Esophagus (tissue), 2 donors: ENCODE measurements at regions not wholly inside any gene's neighbourhood (a gene's known extent, or its start where the extent isn't known, plus 50 kb on each side); places are given as distances from the start of the nearest gene placed in this dataset.

ENCODE experiments used
- H3K27ac ChIP-seq, 2 donors: one replicate each; pipeline ENCODE4 v1.5.1; 2013; ENCODE audit warnings: low read depth in 2 of 2, mild to moderate bottlenecking in 2 of 2, inconsistent platforms in 1 of 2, low read length in 1 of 2, moderate library complexity in 1 of 2
- H3K27me3 ChIP-seq, 2 donors: one replicate each; pipeline ENCODE4 v1.6.1; 2013; ENCODE audit warnings: low read length in 2 of 2, control low read depth in 1 of 2, mild to moderate bottlenecking in 1 of 2; ENCODE audit not compliant: insufficient read depth in 2 of 2, control insufficient read depth in 1 of 2
- H3K36me3 ChIP-seq, 2 donors: one replicate each; pipeline ENCODE4 v1.6.1; 2013; ENCODE audit warnings: low read length in 1 of 2; ENCODE audit not compliant: control insufficient read depth in 2 of 2, insufficient read depth in 2 of 2
- H3K4me1 ChIP-seq, 2 donors: one replicate each; pipeline ENCODE4 v1.6.1; 2013; ENCODE audit warnings: low read length in 1 of 2; ENCODE audit not compliant: control insufficient read depth in 2 of 2, insufficient read depth in 2 of 2
- H3K4me3 ChIP-seq, 2 donors: one replicate each; pipeline ENCODE4 v1.5.1; 2013; ENCODE audit warnings: low read length in 2 of 2, mild to moderate bottlenecking in 2 of 2, low read depth in 1 of 2, moderate library complexity in 1 of 2
- H3K9me3 ChIP-seq, 2 donors: one replicate each; pipeline ENCODE4 v1.6.1; 2013; ENCODE audit warnings: mild to moderate bottlenecking in 2 of 2, low read depth in 1 of 2, low read length in 1 of 2, moderate library complexity in 1 of 2; ENCODE audit not compliant: control insufficient read depth in 2 of 2, insufficient read depth in 1 of 2
- WGBS, 2 donors: extraction: QIAGEN DNeasy Blood & Tissue Kit; methylation state at CpG; one replicate each; pipeline ENCODE4 v1.1.7; 2013; 5-methylcytosine and 5-hydroxymethylcytosine counted together
- donor health status: healthy with polysubstance abuse.
- donor health status: Bipolar disorder and iron deficiency.

DNA sequence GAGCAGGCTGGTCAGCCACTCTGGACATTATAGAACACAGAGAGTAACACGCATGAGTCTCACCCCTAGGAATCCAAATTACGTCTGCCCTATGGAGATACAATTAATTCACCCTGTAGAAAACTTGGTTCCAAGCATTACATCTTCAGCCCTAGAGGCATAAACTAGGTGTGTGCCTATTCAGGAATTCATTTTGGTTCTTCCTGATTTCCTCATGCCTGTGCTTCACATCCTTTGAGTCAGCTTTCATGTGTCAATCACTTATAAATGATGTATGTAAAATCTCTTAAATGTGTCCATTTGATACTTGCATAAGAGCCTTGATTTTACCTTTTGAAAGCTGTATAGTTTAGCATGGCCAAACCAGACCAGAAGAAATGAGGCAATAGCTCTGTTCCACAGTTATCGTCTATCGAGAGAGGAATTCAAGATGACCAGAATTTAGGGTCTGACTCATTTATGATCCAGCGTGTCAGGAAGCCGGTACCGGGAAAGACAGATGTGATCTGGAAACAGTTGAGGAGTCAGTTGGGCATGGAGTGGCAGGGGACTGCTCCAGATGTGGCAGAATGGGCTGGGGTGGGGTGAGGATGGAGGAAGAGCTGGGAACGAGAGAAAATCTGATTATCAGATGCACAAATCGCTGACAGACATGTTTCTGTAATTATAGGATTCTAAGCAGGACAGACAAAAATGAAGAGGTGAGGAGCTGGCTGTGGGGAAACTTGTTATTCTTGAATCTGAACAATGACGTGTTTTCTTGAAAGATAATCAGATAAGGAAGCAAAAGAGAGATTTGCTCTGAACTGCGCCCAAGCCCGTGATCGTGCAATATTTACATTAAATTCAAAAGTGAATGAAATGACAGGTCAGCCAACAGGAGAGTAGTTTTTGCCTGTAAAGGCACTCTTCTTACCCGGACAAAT lies 76.7 kb downstream of the C16orf95 start:
- Histone ChIP-seq H3K4me1 (peaks cover 0 to 1% of the 10 kb centered on the region in 2 donors), H3K36me3 (no peaks in the 10 kb centered on the region), H3K4me3 (no peak overlapping the region), H3K27me3 (no peaks in the 10 kb centered on the region), H3K27ac (no peak overlapping the region), H3K9me3 (no peaks in the 10 kb centered on the region)
- WGBS, 2 donors: 61 to 64% methylated on average over 14 of the region's 14 CpGs

DNA sequence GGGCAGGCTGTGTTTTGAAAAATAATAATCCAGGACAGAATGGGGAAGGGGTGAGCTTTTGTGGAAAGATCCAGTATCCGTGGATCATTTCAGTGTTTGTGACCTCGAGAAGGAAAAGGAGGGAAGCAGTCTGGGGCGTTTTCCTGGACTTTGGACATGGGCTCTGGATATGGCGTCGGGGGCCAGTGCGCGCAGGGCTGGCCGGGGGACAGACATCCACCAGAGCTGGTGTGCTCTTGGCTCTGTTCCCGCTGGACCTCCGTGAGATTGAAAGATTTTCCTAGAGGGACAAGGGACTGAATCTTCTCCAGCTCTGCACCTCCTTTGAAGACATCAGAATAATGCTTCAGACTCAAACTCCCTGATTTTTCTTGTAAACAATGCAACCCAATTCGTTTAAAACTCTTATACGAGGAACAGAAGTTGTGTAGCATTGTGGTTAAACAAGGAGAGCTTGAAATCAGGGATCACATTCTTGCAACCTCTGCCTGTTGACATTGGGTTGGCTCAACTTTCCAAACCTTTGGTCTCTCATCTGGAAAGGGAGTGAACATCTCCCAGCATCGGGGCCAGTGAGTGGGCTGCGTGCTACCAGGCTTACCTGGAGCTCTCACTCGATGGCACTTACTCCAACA lies 75.9 kb downstream of the C16orf95 start:
- 72 to 80% methylated on average over 15 of the region's 15 CpGs for WGBS, 2 donors

DNA sequence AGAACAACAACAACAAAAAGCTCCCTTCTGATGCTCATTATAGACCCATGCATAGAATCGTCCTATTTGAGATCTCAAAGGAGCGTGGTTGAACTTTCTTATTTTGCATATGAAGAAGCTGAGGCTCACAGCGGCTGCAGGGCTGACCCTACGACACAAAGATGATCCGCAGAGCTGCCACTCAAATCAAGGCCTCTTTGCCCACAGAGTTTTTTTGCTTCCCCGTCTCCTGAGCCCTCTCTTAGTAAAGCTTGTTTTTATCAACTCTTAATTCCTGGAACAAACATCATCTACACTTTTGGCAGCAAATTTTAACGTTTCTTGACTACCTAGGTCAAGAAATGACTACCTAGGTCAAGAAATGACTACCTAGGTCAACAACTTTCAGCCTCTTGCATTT lies 73.7 kb downstream of the C16orf95 start:
- H3K4me3 ChIP-seq: no peak overlapping the region
- H3K36me3 ChIP-seq: no peaks in the 10 kb centered on the region
- H3K27me3 ChIP-seq: no peaks in the 10 kb centered on the region
- peaks cover 0 to 1% of the 10 kb centered on the region in 2 donors for H3K4me1 ChIP-seq
- 76 to 83% methylated on average over 7 of the region's 7 CpGs for WGBS, 2 donors
- no peaks in the 10 kb centered on the region for H3K9me3 ChIP-seq
- H3K27ac ChIP-seq: no peak overlapping the region

More for the DNA sequence above, 75.9 kb downstream of the C16orf95 start:
- Histone ChIP-seq H3K36me3 (no peaks in the 10 kb centered on the region), H3K27me3 (no peaks in the 10 kb centered on the region), H3K9me3 (no peaks in the 10 kb centered on the region), H3K4me3 (no peak overlapping the region), H3K4me1 (peaks cover 0 to 1% of the 10 kb centered on the region in 2 donors), H3K27ac (no peak overlapping the region)

GRCh38 chr16:87244636-87245197 lies 72.5 kb downstream of the C16orf95 start:
- H3K27ac ChIP-seq: no peak overlapping the region
- H3K9me3 ChIP-seq: peaks cover 0 to 2% of the 10 kb centered on the region in 2 donors
- H3K4me1 ChIP-seq: peaks cover 0 to 1% of the 10 kb centered on the region in 2 donors
- no peak overlapping the region for H3K4me3 ChIP-seq
- no peaks in the 10 kb centered on the region for H3K36me3 ChIP-seq
- no peaks in the 10 kb centered on the region for H3K27me3 ChIP-seq
- WGBS, 2 donors: 79 to 81% methylated on average over 7 of the region's 7 CpGs

DNA sequence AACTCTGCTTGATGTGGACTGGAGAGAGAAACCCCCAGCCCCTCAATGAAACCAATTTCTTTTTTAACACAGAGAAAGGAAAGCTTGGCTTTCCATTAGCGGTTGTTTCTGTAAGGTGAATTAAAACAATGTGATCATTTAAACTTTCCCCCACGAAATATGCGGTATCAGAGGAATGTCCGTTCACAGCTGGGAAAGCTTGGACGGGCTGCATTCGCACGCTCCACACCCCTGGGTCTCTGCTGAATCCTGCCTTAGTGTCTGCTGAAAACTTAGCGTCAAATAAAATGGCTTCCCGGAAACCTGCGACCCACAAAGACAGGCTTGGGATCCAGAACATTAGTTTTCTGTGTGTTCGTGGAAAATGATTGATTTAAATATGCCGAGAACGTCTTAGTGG lies 71.7 kb downstream of the C16orf95 start:
- Histone ChIP-seq H3K4me1 (peaks cover 0 to under 1% of the 10 kb centered on the region in 2 donors), H3K4me3 (no peak overlapping the region), H3K9me3 (peaks cover 0 to 2% of the 10 kb centered on the region in 2 donors), H3K36me3 (no peaks in the 10 kb centered on the region), H3K27me3 (no peaks in the 10 kb centered on the region), H3K27ac (no peak overlapping the region)
- 89% methylated on average over 13 of the region's 13 CpGs for WGBS, 2 donors

DNA sequence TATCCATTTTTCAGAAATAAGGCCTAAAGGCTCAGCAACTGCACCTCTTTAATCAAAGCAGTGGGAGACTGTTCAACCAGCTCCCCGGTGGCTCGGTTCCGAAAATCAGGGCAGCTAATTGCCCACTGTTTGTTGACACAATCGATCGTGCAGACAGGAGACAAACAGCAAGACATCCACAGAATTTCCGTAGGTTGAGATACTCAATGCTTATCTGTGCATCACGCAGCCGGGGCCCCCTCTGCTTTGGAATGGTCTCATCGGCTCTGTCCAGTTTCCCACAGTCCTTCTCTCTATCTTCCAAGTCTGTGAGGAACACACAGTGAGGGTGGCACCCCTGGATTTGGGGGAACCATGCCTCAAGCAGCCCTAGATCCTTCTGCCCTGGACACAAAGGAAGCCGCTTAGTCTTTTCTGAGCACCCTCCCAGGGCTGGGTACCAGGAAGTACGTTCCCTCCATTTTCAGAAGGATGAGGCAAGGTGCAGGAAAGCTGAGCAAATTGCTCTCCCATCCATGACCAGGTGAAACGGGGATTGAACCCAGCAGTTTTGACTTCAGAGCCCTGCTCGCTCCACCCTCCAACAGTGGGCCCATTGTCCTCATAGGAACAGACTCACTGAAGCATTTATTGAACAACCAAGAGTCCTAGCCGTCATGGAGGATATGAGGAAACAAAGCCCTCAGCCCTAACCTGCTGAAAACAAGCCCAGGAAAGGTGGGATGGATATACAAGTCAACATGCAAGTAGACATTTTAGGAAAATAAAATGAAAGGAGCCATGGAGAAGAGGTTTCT lies 70.7 kb downstream of the C16orf95 start:
- Histone ChIP-seq H3K4me3 (no peak overlapping the region), H3K9me3 (peaks cover 0 to 2% of the 10 kb centered on the region in 2 donors), H3K27me3 (no peaks in the 10 kb centered on the region), H3K4me1 (no peaks in the 10 kb centered on the region), H3K36me3 (no peaks in the 10 kb centered on the region), H3K27ac (no peak overlapping the region)
- WGBS, 2 donors: 76 to 87% methylated on average over 14 of the region's 14 CpGs

GRCh38 chr16:87248714-87249113 lies 68.5 kb downstream of the C16orf95 start:
- H3K4me1 ChIP-seq: no peaks in the 10 kb centered on the region
- no peak overlapping the region for H3K4me3 ChIP-seq
- H3K9me3 ChIP-seq: peaks cover 0 to 2% of the 10 kb centered on the region in 2 donors
- 62 to 72% methylated on average over 3 of the region's 3 CpGs for WGBS, 2 donors
- no peaks in the 10 kb centered on the region for H3K36me3 ChIP-seq
- no peaks in the 10 kb centered on the region for H3K27me3 ChIP-seq
- no peak overlapping the region for H3K27ac ChIP-seq

DNA sequence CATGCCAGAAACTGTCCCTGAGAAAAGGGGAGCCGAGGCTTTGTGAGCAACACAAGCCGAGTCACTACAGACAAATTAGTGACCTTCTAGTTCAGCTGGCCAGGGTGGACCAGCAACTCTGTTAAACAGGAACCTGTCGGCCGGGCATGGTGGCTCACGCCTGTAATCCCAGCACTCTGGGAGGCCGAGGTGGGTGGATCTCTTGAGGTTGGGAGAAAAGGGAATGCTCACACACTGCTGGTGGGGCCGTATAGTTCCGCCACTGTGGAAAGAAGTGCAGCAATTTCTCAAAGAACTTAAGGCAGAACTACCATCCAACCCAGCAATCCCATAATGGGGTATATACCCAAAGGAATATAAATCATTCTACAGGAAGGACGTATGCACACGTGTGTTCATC lies 67.8 kb downstream of the C16orf95 start:
- H3K9me3 ChIP-seq: peaks cover 0 to 2% of the 10 kb centered on the region in 2 donors
- WGBS, 2 donors: 92 to 93% methylated on average over 10 of the region's 10 CpGs
- H3K27ac ChIP-seq: no peak overlapping the region
- no peaks in the 10 kb centered on the region for H3K36me3 ChIP-seq
- H3K4me1 ChIP-seq: no peaks in the 10 kb centered on the region
- no peak overlapping the region for H3K4me3 ChIP-seq
- H3K27me3 ChIP-seq: no peaks in the 10 kb centered on the region

- Histone ChIP-seq H3K4me1 (no peaks in the 10 kb centered on the region), H3K36me3 (no peaks in the 10 kb centered on the region), H3K27ac (no peak overlapping the region), H3K4me3 (no peak overlapping the region), H3K9me3 (peaks cover 0 to 2% of the 10 kb centered on the region in 2 donors), H3K27me3 (no peaks in the 10 kb centered on the region)
- 72 to 82% methylated on average over 2 of the region's 2 CpGs for WGBS, 2 donors
Observed at GRCh38 chr16:87250431-87250960, 66.7 kb downstream of the C16orf95 start.
